GM12865 (cell line): ENCODE measurements at regions not wholly inside any gene's neighbourhood (a gene's known extent, or its start where the extent isn't known, plus 50 kb on each side); places are given as distances from the start of the nearest gene placed in this dataset.

Experiments used
- DNase-seq: peaks from one replicate; pipeline ENCODE4 v3.0.0; 2010; ENCODE audit warnings: low read depth
- H3K4me3 ChIP-seq: 2 replicates; pipeline ENCODE4 v1.5.1; 2011; ENCODE audit warnings: mild to moderate bottlenecking, low read depth, low read length, control low read depth
- CTCF ChIP-seq: IDR thresholded peaks from 2 replicates; pipeline ENCODE4 v1.5.1; 2011; ENCODE audit warnings: low read length, control low read depth, low read depth, inconsistent platforms; ENCODE audit not compliant: insufficient read depth; ENCODE audit errors: missing control alignments

- no peak for DNase-seq
- no peak overlapping the region for H3K4me3 ChIP-seq
- TF ChIP-seq CTCF = no peak
Measured at GRCh38 chr13:107251341-107251740, 683.4 kb upstream of the ARGLU1 start.

GRCh38 chr13:107250628-107251027 lies 682.7 kb upstream of the ARGLU1 start:
- DNase-seq = no peak
- TF ChIP-seq CTCF = no peak

GRCh38 chr13:107244241-107244640 lies 676.3 kb upstream of the ARGLU1 start:
- H3K4me3 ChIP-seq = no peak overlapping the region
- TF ChIP-seq CTCF = no peak
- DNase-seq = no peak

More at GRCh38 chr13:107250628-107251027, 682.7 kb upstream of the ARGLU1 start:
- H3K4me3 ChIP-seq = no peak overlapping the region

GRCh38 chr13:107242138-107242537 lies 674.2 kb upstream of the ARGLU1 start:
- no peak overlapping the region for H3K4me3 ChIP-seq
- DNase-seq = no peak
- no peak for TF ChIP-seq CTCF

- no peak for DNase-seq
- H3K4me3 ChIP-seq = no peak overlapping the region
- TF ChIP-seq CTCF = no peak
Measured at GRCh38 chr13:107241381-107241780, 673.4 kb upstream of the ARGLU1 start.

GRCh38 chr13:107239213-107239612 lies 671.3 kb upstream of the ARGLU1 start:
- H3K4me3 ChIP-seq = no peak overlapping the region
- DNase-seq = no peak
- no peak for TF ChIP-seq CTCF

GRCh38 chr13:107238262-107238981 lies 670.5 kb upstream of the ARGLU1 start:
- no peak for TF ChIP-seq CTCF
- no peak for DNase-seq
- no peak overlapping the region for H3K4me3 ChIP-seq
